ENCODE measurements at regions not wholly inside any gene's neighbourhood (a gene's known extent, or its start where the extent isn't known, plus 50 kb on each side); places are given as distances from the start of the nearest gene placed in this dataset.

DNA sequence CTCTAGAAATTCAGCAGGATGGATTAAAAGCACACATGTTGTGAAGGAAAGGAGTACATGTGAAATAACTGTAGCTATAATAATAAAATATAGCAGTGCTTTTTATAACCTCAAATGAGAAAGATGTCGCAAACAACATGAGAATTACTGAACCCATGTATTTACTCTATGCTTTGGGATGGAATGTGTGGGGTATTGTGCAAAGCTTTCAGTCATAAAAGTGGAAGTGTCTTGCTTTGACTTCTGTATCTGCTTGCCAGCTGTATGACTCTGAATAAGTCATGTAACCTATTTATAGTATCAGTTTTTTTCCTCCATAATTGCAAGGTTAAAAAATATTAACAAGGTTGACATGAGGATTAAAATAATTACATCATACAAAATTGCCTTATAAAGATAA, 519.3 kb upstream of the CADM2 start:
- no peak for DNase-seq

GRCh38 chr3:84440291-84440690, 518.5 kb upstream of the CADM2 start:
- DNase-seq: no peak

DNA sequence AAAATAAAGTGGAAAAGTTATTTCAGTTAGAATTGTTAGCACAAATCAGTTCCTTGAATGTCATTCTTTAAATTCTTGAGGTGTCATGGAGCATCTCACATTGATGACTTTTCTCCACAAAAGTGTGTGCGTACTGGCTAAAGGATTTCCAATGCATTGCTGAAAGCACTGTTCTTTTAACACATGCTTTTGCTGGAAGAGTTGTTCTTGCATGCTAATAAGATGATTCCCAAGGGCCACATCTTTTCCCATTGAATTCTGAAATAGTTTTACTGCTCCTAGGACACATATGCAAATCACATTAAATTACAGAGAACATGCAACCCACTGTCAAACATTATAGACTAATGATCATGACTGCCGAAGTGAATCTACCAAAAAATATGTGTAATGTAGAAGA, 516.3 kb upstream of the CADM2 start:
- DNase-seq: no peak

GRCh38 chr3:84444726-84445521, 513.9 kb upstream of the CADM2 start:
- no peak for DNase-seq

DNA sequence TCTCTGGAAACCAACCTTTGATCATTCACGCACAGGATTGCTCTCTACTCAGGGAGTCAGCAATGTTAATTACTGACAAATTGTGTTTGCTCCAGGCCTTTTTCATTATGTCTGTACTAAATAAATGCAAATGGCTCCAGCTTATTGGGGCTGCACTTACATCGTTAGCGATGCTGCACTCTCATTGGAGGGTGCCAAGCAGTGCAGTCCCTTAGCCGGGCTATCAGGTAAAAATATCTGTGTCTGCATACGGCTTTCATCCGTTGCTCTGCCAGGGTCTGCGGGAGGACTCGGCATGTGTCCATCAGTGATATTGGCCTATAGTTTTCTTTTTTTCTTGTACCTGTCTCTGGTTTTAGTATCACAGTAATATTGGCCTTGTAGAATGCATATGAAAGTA, 471.5 kb upstream of the CADM2 start:
- DNase-seq: no peak

DNA sequence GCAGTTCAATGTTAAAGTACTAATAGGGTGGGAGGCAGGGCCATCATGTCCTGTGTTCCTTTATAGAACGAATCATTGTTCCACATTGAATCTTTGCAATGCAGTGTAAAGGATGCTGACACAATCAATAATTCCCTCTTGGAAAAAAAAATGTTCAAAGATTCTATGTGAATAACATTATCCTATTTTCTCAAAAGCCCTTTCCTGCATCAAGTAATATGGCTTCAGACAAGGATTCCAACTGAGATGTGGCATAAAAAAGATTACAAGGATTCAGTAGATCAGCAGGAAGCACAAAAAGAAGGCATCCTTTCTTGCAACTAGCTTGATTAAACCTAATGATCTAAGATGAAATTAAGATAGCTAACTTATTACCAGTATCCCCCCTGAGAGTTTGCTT, 454.0 kb upstream of the CADM2 start:
- no peak for DNase-seq

DNA sequence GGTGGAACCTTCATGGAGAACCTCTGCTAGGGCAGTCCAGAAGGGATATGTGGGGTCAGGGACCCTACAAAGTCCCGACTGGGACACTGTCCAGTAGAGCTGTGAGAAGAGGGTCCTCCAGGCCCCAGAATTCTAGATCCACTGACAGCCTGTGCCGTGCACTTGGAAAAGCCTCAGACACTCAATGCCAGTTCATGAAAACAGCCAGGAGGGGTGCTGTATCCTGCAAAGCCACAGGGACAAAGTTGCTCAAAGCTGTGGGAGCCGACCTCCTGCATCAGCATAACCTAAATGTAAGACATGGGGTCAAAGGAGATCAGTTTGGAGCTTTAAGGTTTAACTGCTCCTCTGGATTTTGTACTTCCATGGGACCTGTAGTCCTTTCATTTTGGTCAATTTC, 448.8 kb upstream of the CADM2 start:
- DNase-seq: no peak

- no peak for DNase-seq
Measured at GRCh38 chr3:84522893-84523292, 435.9 kb upstream of the CADM2 start.

DNA sequence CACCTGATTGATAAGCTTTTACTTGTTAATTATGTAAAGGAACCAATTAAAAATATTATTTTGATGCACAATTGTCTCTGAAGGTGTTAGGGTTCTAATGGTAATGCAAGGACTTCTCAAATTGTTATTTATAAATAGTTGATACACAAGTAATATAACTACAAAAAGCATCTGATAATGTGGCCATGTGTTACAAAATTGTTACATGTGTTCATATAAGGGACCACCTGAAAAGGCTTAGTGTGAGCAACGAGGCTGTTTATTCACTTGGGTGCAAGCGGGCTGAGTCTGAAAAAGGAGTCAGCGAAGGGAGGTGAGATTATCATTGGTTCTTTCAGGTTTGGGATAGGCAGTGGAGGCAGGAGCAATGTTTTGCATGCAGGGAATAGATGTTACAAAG, 421.9 kb upstream of the CADM2 start:
- no peak for DNase-seq

DNA sequence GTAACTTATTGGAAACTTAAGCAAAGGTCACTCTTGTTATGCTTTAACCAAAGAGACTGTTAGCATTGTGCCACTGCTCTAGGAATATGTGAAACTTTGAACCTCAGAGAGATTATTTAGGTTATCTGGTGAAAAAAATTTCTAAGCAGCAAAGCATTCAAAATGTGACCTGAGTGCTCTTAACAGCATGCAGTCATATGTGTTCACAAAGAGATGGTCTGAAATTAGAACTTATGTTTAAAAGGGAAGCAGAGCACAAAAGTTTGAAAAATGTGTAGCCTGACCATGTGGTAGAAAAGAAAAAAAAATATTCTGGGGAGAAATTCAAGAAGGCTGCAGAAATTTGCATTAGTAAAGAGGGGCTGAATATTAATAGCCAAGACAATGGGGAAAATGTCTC, 420.2 kb upstream of the CADM2 start:
- no peak for DNase-seq

GRCh38 chr3:84547207-84547606, 411.6 kb upstream of the CADM2 start:
- no peak for DNase-seq

- no peak for DNase-seq
Measured at GRCh38 chr3:84547971-84548970, 410.5 kb upstream of the CADM2 start.

GRCh38 chr3:84555629-84556028, 403.2 kb upstream of the CADM2 start:
- no peak for DNase-seq

- no peak for DNase-seq
Measured at GRCh38 chr3:84566256-84566655, 392.5 kb upstream of the CADM2 start.

DNA sequence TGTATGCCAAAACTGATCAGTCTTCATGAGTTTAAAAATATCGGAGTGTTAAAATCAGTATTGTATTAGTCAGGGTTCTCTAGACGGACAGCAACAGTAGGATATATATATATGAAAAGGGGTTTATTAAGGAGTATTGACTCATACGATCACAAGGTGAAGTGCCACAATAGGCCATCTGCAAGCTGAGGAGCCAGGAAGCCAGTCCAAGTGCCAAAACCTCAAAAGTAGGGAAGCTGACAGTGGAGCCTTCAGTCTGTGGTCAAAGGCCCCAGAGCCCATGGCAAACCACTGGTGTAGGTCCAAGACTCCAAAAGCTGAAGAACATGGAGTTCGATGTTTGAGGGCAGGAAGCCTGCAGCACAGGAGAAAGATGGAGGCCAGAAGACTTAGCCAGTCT, 391.0 kb upstream of the CADM2 start:
- DNase-seq: no peak

- no peak for DNase-seq
Measured at GRCh38 chr3:84573962-84574361, 384.8 kb upstream of the CADM2 start.

GRCh38 chr3:84586427-84586826, 372.4 kb upstream of the CADM2 start:
- DNase-seq: no peak

- no peak for DNase-seq
Measured at GRCh38 chr3:84600703-84601225, 358.0 kb upstream of the CADM2 start.

GRCh38 chr3:84601303-84601702, 357.5 kb upstream of the CADM2 start:
- no peak for DNase-seq

DNA sequence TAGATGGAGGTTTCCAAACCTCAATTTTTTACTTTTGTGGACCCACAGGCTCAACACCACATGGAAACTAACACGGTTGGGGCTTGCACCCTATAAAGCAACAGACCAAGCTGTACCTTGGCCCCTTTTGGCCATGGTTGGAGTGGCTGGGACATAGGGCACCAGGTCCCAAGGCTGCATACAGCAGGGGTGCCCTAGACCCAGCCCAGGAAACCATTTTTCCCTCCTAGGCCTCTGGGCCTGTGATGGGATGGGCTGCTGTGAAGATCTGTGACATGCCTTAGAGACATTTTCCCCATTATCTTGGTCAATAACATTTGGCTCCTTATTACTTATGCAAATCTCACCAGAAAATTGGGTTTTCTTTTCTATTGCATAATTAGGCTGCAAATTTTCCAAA, 337.0 kb upstream of the CADM2 start:
- no peak for DNase-seq

DNA sequence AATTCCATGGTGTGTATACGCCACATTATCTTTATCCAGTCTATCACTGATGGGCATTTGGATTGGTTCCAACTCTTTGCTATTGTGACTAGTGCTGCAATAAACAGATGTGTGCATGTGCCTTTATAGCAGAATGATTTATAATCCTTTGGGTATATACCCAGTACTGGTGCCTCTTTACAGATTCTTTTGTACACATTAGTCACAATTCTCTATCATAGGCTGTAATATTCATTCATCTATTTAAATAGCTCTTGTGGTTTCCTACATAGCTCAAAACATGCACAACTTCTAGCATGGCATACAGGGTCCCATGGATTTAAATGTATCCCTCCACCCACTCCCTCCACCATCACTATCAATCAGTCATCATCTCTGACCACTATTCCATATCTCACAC, 324.1 kb upstream of the CADM2 start:
- DNase-seq: no peak

DNA sequence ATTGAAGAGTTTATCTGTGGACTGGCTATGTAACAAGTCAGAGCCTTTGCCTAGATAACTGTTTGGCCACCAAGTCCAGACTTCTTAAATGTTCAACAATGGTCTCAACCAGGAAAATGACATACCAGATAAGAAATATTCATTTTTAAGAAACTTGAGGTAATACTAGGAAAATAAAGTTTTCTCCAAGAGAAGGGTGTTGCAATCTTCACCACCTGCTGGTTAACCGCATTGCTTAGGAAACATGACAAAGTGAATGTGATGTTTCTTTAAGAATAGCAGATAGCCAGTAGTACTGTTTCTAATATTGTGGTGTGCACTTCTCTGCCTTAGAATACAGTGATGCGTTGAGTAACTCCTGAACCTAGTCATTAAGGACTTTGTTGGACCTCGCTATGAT, 321.5 kb upstream of the CADM2 start:
- DNase-seq: no peak

- no peak for DNase-seq
Measured at GRCh38 chr3:84666468-84666867, 292.3 kb upstream of the CADM2 start.

- DNase-seq: no peak
Measured at GRCh38 chr3:84679211-84679610, 279.6 kb upstream of the CADM2 start.

Data from NCI-H1436 (cell line).